ENCODE measurements at regions not wholly inside any gene's neighbourhood (a gene's known extent, or its start where the extent isn't known, plus 50 kb on each side); places are given as distances from the start of the nearest gene placed in this dataset.

DNA sequence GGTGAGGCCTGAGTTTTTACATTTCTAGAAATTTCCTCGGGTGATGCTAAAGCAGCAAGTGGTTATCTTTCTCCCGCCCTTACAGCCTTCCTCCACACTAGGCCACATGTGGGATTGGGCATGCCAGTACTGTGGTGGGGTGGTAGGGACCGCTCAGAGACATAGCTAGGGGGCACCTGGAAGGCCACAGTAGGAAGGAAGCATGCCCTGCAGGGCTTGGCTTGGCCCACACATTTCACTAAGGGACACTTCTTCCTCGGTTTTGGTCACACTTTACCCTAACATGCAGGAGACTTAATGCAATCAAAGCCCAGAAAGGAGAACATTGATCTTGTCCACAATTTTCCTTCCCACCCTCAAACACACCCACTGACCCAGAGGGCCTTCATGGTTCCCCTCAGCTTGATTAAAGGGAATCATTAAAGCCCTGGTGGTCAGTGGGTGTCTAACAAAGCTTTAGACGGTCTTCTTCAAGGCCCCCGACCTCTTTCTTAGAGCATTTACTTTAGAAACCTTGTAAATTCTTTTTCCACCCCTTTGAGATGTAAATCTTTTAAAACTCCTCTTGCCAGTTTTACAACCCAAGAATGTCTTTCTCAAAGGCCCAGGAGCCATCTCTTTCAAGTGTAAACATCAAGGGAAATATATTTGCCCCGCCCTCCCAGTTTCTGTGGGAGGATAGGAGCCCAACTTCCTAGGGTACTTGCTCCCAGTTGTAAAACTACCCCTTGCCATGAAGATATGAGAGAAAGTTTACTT is 246.4 kb upstream of the PTBP2 start:
- no peak for DNase-seq

DNA sequence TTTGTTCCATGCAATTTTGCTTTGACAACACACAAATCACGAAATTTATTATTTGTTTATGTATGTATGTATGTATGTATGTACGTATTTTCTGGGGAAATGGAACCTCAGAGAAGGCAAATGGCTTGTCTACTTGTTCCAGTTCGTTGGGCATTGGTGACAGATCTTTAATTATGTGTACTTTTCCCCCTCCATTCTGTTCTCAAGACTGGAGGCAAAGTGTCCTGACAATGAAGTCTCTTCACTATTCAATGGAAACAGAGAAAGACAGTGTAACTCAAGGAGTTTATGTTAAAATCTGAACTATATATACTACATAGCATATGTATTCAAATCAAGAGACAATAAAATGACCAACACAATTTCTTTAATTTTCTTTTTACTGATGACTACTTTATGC is 245.7 kb upstream of the PTBP2 start:
- no peak for DNase-seq

DNA sequence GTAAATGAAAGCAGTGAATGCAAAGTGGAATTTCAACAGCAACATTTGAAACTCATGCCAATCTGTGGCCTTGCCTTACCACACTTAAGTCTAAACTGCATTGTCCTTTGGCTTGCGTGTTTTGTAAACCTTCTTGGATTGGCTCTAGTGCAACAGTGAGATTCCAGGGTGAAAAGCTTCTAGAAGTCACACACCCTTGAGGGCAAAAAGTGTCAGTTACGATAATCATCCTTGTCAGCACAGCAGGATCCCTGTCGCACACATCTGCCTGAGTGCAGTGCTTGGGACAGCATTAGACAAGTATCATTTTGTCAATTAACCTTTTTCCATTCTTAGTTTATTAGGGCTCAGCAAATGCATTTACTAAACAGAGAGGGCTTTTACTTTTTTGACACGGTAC is 243.4 kb upstream of the PTBP2 start:
- DNase-seq, result no peak

DNA sequence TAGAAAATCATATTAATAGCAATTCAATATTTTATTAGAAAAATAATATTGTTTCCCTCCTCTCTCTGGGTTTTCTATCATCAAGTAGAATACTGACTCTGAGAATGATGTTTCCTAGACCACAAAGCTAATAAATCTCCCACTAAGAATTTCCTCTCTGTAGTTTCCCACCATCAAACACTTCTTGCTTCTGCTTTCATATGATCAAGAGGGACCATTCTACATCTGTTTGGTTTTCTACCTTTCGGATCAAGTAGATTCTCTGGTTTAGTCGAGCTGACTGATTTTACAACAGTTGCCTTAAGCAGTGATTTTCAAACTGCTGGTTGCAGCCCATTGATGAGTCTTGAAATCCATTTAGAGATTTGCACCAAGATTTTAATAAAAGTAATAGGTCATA is 240.2 kb upstream of the PTBP2 start:
- no peak for DNase-seq

DNA sequence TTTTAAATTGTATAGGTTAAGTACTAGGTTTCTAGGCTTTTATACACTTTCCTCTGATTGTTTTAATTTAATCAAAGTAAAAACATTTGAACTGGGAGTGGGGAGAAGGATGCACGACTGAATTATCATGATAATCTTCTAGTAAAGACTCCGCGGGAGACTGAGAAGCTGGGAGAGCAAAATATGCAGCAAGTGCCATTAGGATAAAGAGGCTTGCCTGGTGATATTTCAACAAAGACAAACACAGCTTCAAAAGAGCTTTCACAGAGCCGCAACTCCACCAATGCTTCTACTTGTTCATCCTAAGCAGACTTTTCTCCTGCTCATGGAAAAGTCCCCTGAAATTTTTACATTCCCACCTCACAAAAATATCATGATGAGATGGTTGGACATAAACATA is 239.0 kb upstream of the PTBP2 start:
- no peak for DNase-seq

DNA sequence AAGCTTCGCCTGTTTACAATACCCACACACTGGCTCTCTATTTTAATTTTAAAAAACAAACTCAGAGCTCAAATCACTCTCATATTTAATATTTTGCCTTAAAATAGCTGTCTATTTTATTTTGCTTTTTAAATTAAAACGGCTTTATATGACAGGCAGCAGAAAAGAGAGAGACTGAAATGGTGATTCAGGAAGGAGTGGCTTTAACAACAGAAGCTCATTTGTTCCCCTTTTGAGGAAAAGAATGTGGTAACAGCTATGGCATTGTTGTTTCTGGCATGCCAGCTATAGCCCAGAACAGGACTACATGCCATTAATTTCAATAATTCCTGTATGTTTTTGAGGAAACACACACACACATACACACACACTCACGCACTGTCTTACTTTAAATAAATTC is 234.2 kb upstream of the PTBP2 start:
- DNase-seq, result no peak

DNA sequence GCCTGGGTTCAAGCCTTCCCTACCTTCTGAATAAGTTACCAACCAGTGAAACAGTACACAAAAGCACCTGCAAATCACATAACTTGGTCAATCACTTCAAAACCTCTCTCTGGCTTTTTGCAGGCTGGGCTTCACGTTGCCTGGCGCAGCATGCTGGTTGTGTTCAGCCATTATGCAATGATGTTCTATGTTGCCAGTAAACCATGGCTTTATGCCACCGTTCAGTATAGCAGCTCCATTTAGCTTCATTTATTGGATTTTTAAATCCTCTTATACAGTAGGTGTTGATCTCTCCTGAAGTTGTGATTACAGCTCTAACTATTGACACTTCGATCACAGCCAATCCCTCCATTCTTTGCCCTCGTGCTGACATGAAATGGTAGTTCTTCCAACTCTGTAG is 233.6 kb upstream of the PTBP2 start:
- no peak for DNase-seq

DNA sequence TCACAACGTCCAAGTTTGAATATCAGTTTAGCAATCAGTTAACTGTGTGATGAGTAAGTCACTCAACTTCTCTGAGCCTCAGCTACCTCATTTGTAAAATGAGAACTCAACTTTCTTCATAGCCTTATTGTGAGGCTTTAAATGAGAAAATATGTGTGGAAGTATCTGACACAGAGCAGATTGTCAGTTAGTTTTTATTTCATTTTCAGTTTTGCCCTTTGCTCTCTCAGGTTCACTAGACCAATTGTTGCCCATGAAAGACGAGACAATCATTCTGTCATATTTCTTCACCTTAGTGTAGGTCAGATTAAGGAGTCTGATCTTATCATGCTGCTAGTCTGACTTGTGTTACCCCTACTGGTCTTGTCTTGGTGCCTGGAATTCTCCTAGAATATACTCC is 232.8 kb upstream of the PTBP2 start:
- DNase-seq, result no peak

DNA sequence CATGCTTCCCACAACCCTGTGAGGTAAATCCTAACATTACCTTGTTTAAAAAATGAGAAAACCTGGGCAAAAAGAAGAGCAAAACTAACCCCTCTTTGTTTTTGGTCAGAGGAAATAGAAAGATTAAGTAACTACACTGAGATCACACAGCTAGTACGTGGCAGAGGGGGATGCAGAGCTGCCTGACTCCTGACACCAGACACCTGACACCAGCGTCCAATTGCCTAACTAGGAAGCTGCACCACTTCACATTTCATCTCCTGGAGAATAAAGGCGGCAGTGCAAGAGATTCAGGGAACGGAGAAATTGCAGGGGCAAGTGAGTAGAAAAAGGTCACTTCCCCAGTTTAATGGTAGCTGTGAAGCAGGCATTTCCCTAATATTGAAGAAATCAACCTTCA is 229.3 kb upstream of the PTBP2 start:
- DNase-seq, result no peak

DNA sequence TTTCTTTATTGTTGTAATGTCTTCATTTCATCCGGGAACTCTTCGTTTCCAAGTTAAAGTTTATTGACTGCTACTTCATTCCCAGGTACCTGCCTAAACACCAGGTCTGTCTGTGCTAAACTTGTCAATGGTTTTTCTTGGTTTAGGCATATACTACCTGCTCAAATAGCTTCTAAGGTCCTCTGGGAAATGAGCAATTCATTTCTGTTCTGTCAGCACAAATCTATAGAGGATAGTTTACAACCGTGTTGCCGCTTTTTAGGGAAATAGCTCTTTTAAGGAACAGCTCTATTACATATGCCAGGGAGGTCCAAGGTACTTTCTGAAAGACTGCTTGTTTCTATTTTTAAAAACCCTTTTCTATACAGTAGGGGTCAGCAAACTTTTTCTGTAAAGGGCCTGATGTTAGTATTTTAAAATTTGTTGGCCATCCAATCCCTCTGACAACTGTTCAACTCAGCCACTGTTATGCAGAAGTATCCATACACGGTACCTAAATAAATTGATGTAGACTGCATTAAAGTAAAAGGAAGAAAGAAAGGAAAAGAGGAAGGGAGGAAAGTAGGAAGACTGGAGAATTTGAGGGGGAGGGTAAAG is 222.7 kb upstream of the PTBP2 start:
- no peak for DNase-seq

DNA sequence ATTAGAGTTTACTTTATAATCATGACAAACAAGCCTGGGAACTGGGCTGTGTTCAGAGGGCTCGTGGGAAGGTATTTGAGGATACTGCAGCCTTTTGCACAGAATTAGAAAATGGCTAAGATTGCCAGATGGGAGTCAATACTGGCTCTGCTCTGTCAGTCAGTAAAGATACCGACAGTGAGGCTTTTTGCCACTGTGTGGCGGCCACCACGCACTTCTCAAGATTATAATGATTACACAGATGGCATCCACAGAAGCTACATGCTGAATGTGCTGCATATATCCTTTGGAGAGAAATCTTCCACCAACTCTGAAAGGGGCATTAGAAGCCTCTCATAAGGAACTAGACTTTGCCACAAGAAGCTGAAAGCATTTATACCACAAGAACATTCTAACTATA is 213.4 kb upstream of the PTBP2 start:
- DNase-seq, result no peak

DNA sequence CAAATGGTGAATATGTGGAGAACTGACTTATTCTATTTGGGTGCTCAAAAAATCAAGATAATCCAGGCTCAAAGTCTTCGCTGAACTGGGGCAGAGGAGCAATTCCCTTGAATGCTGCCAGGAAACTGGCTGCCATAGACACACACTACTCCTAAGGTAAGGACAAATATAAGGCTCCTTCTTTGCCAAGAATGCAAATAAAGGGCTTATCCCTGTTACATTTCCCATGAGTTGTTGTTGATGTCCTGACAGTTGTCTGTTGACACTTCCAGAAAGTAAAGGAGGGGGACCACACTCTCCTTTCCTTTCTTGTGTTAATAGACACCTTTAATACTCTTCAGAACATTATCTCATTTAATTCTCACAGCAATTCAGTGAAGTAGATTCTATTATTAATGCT is 212.2 kb upstream of the PTBP2 start:
- DNase-seq, result no peak

DNA sequence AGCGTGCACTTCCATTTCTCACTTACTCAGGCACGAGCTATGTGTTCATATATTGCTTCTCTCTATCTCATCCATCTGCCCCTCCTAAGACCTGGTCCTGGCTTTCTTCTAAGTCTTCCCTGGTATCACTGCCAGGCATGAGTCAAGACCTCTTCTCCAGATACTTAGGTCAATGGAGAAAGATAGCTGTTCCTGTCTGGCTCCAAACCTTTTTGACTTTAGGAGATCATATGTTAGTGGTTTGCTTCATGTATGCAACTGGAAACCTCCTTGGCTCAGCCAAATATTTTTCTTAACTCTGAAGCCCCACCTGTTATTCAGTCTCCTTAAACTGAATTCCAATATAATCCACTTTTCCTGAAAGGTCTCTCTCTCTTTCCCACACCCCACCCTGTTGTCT is 211.6 kb upstream of the PTBP2 start:
- no peak for DNase-seq

DNA sequence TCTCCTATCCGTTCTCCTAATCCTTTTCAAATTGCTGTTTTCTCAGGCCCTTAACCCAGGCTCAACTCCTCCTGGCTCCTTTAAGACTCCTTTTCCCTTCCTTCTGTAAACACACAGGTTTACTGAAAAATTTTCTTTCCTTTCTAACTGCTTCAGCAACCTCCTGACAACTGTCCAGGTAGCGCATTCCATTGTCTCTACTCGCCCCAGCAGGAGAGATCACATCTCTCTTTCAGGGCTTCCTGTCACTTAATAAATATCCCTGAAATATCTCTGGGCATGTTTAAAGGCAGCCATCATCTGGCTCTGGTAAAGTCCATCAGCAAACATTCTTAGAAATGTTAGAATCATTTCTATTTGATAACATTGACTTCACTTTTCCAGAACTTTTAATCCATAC is 211.2 kb upstream of the PTBP2 start:
- no peak for DNase-seq

DNA sequence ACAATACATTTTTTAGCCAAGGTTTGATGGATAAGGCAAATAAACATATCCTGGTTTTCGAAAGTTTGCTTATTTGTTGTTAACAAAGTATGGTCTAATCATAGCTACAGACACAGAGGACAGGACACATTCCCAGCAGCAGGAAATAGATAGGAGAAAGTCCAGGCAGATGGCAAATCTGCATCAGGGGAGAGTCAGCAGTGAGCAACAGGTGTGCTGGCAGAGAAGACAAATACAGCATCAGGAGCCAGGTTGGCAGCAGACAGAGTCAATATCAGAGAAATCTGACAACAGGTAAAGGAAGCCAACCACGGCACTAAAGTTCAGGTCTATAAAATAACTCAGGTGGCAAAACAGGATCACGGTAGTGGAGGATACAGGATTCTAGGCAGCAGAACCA is 210.7 kb upstream of the PTBP2 start:
- no peak for DNase-seq

DNA sequence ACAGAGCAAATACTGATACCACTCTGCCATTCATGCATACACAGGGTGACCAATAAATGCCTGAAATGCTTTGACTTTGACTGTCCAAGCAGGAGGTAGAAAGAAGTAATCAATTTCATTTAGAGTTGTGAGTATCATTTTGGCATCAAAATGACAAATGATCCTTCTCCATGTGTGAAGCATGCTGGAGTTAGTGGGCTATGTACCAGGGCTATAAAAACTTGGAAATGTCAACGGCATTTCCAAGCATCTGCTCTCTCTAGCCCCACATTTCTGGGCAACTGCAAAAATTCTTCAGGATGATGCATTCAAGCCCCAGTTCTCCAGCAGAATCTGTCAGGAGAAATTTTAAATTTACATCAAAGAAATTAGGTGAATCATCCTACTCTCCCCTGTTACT is 208.4 kb upstream of the PTBP2 start:
- no peak for DNase-seq

DNA sequence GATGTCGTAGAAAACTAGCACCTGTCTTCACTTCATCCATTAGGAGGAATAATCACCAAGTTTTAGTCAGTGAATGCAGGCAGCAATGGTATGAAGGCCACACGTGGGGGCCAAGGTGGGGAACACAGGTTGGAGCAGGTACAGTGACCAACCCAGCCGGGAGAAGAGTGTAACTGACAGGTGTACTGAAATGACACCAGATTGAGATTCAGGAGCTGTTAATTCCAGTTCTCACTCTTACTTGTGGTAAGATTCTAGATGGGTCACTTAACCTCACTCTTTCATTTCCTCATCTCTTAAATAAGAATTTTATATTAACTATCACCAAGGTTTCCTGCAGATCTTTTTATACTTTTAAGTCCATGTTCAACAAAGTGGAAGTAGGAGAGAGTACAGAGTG is 206.2 kb upstream of the PTBP2 start:
- no peak for DNase-seq

DNA sequence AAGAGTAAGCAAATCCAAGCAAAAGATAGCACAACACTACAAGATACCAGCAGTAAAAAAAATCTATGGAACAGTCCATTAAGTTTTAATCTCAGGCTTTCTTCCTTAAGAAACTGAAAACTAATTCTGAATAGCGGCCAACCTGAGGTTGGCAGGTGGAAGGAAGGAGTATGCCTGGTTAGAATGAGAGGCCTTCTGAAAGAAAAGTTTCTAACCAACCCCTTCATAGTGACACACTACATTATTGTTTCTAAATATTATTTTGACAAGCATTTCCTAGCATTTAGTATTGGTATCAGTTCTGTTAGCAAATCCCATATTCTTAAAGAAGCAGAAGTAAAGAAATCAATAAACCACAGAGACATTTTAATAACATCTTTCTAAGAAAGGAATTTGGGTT is 205.7 kb upstream of the PTBP2 start:
- no peak for DNase-seq

DNA sequence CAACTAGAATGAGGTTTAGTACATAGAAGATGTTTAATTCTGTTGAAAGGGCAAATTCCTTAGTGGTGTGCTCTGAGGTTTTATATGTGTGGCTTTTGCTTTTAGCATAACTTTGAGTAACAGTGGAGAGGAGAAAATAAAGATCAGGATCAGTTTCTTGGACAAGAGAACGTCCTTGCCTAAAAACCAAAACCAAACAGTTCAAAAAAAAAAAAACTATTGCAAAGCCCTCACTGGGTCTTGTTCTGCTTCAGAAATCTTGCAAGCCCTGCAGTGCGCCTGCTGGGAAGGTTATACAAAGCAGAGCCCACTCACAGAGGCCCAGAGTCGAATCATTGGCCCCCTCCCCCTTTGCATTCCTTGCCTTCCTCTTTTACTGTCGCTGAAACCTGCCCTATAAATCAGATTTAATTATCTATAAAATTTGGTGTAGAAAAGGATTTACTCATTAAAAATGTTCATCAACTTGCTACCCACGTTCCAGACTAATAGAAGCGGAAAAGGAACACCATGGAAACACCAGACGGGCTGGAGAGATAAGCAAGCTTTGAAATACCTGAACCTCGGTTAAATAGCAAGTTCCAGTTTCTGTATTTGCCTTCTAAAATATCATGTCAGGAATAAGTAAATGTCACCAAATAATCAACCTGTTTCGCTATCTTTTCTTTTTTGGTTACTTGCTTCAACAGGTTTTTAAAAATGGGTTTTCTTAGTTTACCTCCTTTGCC is 201.6 kb upstream of the PTBP2 start:
- no peak for DNase-seq

DNA sequence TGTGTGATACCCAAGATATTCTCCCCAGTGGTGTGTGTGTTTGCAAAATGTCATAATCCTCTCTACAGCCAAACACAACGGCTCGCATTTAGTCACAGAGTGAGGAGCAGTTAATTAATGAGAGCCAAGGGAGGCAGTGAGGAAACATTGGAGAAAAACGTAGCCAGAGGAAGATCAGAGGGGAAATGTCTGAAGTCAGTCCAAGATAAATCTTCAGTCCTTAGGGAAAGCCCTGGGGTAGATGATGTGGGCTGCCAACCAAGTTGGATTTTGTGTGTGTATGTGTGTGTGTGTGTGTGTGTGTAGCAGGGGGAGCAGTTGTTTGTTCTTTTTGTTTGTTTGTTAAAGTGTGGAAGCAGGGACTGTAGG is 201.0 kb upstream of the PTBP2 start:
- no peak for DNase-seq

DNA sequence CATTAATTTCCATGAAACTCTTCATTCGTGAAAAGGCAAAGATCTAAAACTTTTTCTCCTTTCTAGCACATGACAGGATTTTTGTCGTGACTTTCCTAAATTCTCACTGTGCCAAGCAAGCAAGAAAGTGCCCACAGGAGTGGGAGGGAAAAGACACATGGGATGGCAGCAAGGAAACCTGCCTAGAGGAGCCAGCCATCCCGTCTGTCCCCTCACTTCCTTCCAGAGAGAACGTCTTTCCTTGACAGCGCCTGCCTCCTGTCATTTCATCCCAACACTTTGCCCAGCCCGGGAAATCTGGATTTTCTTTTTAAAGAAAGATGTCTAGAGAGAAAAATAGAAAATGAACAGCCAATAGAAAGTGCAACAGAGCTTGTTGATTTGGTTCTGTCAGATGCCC is 200.6 kb upstream of the PTBP2 start:
- DNase-seq, result no peak

DNA sequence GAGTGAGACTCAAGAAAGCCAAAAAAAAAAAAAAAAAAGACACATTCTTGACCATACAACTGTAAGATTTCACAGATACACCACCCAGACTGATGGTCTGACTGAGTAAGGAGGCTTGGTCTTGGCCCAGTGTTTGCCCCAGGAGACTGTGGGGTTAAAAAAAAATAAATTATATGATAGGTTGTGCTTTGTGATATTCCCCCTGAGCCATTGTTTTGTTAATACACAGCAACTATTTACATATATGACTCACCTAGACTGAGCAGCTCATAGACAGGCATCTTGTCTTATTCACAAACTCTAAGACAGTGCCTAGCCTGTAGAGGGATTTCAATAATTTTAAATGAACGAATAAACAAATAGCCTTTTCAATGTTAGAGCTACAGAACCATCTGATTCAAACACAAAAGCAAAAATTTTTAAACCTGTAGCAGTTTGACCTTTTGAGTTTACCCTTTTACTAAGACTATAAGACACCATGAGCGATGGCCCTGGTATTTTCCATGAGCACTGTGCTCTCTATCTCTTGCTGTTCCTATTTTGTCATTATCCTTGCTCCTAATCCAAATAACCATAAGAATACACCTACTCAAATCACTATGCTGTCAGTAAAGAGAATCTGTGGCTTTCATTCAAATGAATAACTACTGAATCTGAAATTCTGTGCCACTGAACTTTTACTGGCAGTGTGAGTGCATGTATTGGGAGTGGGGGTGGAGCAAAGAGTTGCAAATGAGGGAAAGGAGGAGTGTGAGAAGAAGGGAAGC is 199.4 kb upstream of the PTBP2 start:
- DNase-seq, result no peak

DNA sequence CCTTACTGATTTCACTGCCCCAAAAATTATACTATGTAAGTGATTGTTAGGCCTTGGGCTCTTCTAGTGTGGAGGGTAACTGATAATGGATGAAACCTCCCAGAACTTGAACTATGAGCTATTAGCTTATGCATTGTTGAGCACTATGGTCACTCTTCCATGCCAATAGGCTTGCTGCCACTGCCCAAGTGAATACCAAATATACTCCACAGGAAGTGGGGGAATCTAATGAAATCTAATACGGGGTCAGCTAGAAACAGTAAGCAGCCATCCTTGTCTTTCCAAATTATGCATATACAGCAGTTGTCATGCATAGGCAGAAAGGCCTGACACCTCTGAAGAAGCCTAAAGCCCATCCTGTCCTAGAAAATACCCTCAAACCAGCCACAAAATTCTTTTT is 198.7 kb upstream of the PTBP2 start:
- no peak for DNase-seq

DNA sequence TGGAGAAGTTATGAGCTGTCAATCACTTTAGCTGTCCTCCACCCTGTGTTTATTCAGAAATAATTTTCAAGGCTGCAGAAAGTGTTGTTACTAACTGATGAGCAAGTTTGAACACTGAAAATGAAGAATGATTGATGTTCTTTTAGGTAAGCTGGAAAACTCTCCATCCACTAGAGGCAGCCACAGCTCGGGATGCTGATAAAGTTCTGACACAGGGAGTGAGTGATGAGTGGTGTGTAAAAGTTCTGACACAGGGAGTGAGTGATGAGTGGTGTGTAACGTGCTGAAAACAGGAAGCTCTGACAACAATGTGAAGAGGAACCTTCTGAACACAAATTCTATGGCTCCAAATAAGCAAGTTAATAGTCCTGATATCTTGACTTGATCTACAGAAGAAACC is 197.5 kb upstream of the PTBP2 start:
- no peak for DNase-seq
